Peyer's patch (tissue), 4 donors: ENCODE measurements at regions not wholly inside any gene's neighbourhood (a gene's known extent, or its start where the extent isn't known, plus 50 kb on each side); places are given as distances from the start of the nearest gene placed in this dataset.

Experiments
- DNase-seq, 3 donors: peaks; one replicate each; pipeline ENCODE4 v3.0.0-alpha.2; 2017 to 2019
- H3K27ac ChIP-seq, 4 donors: fragments of 200-600 bp; sonication (generic); one replicate each; pipeline ENCODE4 v1.5.1; 2016 to 2019
- H3K27me3 ChIP-seq, 2 donors: fragments of 200-600 bp; sonication (generic); one replicate each; pipeline ENCODE4 v1.5.1; 2019
- H3K36me3 ChIP-seq, 3 donors: fragments of 200-600 bp; sonication (generic); one replicate each; pipeline ENCODE4 v1.5.1; 2016 to 2019
- H3K4me1 ChIP-seq, 4 donors: fragments of 200-600 bp; sonication (generic); one replicate each; pipeline ENCODE4 v1.5.1; 2016 to 2019
- H3K4me3 ChIP-seq, 4 donors: fragments of 200-600 bp; sonication (generic); 1 replicate in 3 of 4; 2 replicates in 1 of 4; pipeline ENCODE4 v1.5.1; 2016 to 2019; ENCODE audit warnings: mild to moderate bottlenecking in 1 of 4
- H3K9me3 ChIP-seq, 4 donors: fragments of 200-600 bp; sonication (generic); one replicate each; pipeline ENCODE4 v1.5.1; 2016 to 2019; ENCODE audit warnings: mild to moderate bottlenecking in 1 of 4
- CTCF ChIP-seq, 6 experiments: fragments of 450-650 bp in 4 of 6; fragments of 200-600 bp in 2 of 6; sonication (generic) in 1 of 6; IDR thresholded peaks; one replicate each; pipeline ENCODE4 v1.5.1; 2017 to 2019; ENCODE audit warnings: antibody characterized with exemption in 6 of 6, mild to moderate bottlenecking in 3 of 6, moderate library complexity in 1 of 6
- POLR2A ChIP-seq, 2 donors: fragments of 450-650 bp; IDR thresholded peaks; one replicate each; pipeline ENCODE4 v1.5.1; 2017; ENCODE audit warnings: antibody characterized with exemption in 2 of 2, mild to moderate bottlenecking in 2 of 2, moderate library complexity in 2 of 2

DNA sequence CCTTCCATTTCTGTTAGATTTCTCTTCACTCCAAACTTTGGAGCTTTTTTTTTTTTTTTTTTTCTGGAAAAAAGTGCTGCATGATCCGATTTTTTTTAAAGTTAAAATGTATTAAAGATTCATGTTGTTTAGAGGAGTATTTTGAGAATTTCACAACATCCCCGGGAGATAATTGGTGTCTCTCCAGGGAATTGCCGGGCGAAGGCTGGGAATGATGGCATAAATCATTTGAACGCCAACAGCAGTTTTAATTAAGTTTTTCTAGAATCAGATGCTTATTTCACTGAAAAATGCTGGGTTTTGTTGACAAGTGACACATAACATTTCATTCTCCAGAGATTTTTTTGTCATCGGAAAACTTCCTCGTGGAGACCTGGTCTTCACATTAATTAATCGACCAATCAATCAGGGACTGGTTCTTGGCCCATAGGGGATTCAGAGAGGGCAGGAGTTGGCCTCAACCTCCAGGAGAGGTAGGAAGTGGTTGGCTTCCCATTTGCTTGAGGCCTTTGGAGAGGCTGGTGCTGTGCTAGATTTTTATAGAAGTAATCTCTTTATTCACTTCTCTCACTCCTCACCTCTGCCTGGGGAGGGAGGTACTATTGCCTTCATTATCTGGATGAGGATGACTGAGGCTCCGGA lies 439.4 kb downstream of the TYW1 start:
- H3K36me3 ChIP-seq: no peaks in the 10 kb centered on the region
- H3K9me3 ChIP-seq: no peaks in the 10 kb centered on the region
- no peaks in the 10 kb centered on the region for H3K4me1 ChIP-seq
- no peak overlapping the region for H3K4me3 ChIP-seq
- TF ChIP-seq CTCF (IDR thresholded peaks at IDR 0.05): no peak
- TF ChIP-seq POLR2A (IDR thresholded peaks at IDR 0.05): no peak
- no peak for DNase-seq
- no peak overlapping the region for H3K27ac ChIP-seq
- no peaks in the 10 kb centered on the region for H3K27me3 ChIP-seq

- Histone ChIP-seq H3K4me3 (no peak overlapping the region), H3K36me3 (no peaks in the 10 kb centered on the region), H3K27me3 (no peaks in the 10 kb centered on the region), H3K27ac (no peak overlapping the region), H3K9me3 (no peaks in the 10 kb centered on the region), H3K4me1 (no peaks in the 10 kb centered on the region)
- DNase-seq: no peak
- TF ChIP-seq CTCF (IDR thresholded peaks at IDR 0.05): no peak
- TF ChIP-seq POLR2A (IDR thresholded peaks at IDR 0.05): no peak
Measured at GRCh38 chr7:67438198-67438882, 441.7 kb downstream of the TYW1 start.

DNA sequence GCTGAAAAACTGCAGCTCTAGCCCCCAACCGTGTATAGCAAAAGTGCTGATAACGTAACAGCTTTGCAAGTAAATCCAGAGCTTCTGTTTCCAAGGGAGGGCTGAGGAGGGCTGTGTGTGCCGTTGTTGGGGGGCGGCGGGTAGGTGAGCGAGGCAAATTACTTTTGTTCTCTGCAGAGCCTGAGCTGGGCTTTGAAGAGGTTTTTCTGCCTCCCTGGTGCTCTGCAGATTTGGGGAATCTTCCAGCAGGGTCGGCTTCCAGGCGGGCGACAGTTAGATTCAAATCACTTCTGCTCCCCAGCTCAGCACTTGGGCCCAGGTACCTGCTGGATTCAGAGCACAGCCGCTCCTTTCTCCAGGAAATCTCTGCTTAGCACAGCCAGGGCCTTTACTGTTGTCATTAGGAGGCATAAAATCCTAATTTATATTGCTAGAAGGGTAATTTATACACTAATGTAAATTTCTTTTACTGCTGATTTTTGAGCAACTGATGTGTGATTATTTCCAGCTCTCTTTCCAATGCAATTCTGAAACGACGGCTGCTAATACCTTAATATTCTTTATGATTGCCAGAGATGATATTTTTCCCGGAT lies 442.4 kb downstream of the TYW1 start:
- no peak for TF ChIP-seq POLR2A (IDR thresholded peaks at IDR 0.05)
- no peak for TF ChIP-seq CTCF (IDR thresholded peaks at IDR 0.05)
- Histone ChIP-seq H3K4me3 (no peak overlapping the region), H3K4me1 (no peaks in the 10 kb centered on the region), H3K27me3 (no peaks in the 10 kb centered on the region), H3K27ac (no peak overlapping the region), H3K36me3 (no peaks in the 10 kb centered on the region), H3K9me3 (no peaks in the 10 kb centered on the region)
- DNase-seq: no peak

DNA sequence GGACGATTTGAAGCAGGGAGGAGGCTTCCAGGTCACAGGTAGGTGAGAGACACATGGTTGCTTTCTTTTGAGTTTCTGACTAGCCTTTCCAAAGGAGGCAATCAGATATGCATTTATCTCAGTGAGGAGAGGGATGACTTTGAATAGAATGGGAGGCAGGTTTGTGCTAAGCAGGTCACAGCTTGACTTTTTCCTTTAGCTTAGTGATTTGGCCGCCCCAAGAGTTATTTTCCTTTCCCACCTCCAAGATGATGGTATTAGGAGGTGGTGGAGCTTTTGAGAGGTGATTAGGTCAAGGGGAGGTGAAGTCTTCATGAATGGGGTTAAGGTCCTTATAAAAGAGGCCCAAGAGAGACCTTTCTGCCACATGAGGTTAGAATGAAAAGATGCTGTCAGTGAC lies 443.7 kb downstream of the TYW1 start:
- Histone ChIP-seq H3K36me3 (no peaks in the 10 kb centered on the region), H3K4me3 (no peak overlapping the region), H3K9me3 (peaks cover 0 to 3% (median 0%) of the 10 kb centered on the region in 4 donors), H3K27me3 (no peaks in the 10 kb centered on the region), H3K4me1 (no peaks in the 10 kb centered on the region), H3K27ac (no peak overlapping the region)
- DNase-seq: no peak
- no peak for TF ChIP-seq CTCF (IDR thresholded peaks at IDR 0.05)
- TF ChIP-seq POLR2A (IDR thresholded peaks at IDR 0.05): no peak

DNA sequence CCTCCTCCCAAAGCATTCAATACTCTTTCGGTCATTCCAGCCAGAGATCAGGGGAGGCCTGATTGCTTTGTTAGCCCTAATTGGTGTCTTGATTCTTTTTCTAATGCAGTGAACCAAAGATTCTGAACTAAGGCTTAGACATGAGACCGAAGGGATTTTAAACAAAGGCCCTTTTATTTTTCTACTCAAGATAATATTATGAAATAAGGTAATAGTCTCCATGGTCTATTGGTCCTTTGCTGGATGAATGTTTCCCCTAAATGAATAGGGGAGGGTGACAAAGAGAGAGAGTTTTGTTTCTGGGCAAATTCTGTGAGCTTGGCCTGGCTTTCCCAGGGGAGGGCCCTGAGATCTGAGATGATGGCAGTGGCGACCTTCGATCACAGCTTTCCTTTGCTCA lies 449.1 kb downstream of the TYW1 start:
- Histone ChIP-seq H3K27ac (no peak overlapping the region), H3K4me3 (no peak overlapping the region), H3K9me3 (peaks cover 0 to 3% (median 0%) of the 10 kb centered on the region in 4 donors), H3K4me1 (no peaks in the 10 kb centered on the region), H3K27me3 (no peaks in the 10 kb centered on the region), H3K36me3 (no peaks in the 10 kb centered on the region)
- no peak for DNase-seq
- TF ChIP-seq CTCF (IDR thresholded peaks at IDR 0.05) (no peak), POLR2A (IDR thresholded peaks at IDR 0.05) (no peak)
